Natural killer cell treated with Interleukin-12 subunit alpha and Interleukin-12 subunit beta and Interleukin-15 and Interleukin-18, amount 100 ng/mL, for 72 hours (primary cell): ENCODE measurements at regions not wholly inside any gene's neighbourhood (a gene's known extent, or its start where the extent isn't known, plus 50 kb on each side); places are given as distances from the start of the nearest gene placed in this dataset.

Source experiments
- ATAC-seq, 2 donors: fragments of 150-1000 bp; cut with Tn5 transposase in 1 of 2; sonication (Bioruptor Pico), chemical (Tn5 transposase) in 1 of 2; 2 replicates each; pipeline ENCODE4 v1.10.0; 2021
- DNase-seq: peaks from one replicate; pipeline ENCODE4 v3.0.0; 2022; ENCODE audit warnings: low spot score
- H3K27ac Mint-ChIP-seq, 2 donors: 1 replicate in 1 of 2; 2 replicates in 1 of 2; pipeline ENCODE4 v1.8.0; 2022; ENCODE audit warnings: mixed read lengths in 2 of 2, mild to moderate bottlenecking in 1 of 2, moderate library complexity in 1 of 2
- H3K27me3 Mint-ChIP-seq, 2 donors: 1 replicate in 1 of 2; 2 replicates in 1 of 2; pipeline ENCODE4 v1.8.0; 2022; ENCODE audit warnings: mixed read lengths in 2 of 2
- H3K36me3 Mint-ChIP-seq: one replicate; pipeline ENCODE4 v1.8.0; 2022; ENCODE audit warnings: mixed read lengths
- H3K4me1 Mint-ChIP-seq, 2 donors: 1 replicate in 1 of 2; 2 replicates in 1 of 2; pipeline ENCODE4 v1.8.0; 2022; ENCODE audit warnings: low read depth in 2 of 2, mixed read lengths in 2 of 2, mild to moderate bottlenecking in 1 of 2
- H3K4me3 Mint-ChIP-seq: one replicate; pipeline ENCODE4 v1.8.0; 2022; ENCODE audit warnings: mixed read lengths
- H3K9me3 Mint-ChIP-seq: 2 replicates; pipeline ENCODE4 v1.8.0; 2022; ENCODE audit warnings: mixed read lengths

GRCh38 chr10:111475720-111476119 is 398.9 kb downstream of the ADRA2A start:
- ATAC-seq (no peak), DNase-seq (no peak)
- Mint-ChIP-seq H3K27me3 (peaks cover 0 to 13% of the 10 kb centered on the region in 2 donors), H3K9me3 (no peaks in the 10 kb centered on the region), H3K4me1 (no peaks in the 10 kb centered on the region), H3K4me3 (no peak overlapping the region), H3K27ac (no peak overlapping the region), H3K36me3 (no peaks in the 10 kb centered on the region)

DNA sequence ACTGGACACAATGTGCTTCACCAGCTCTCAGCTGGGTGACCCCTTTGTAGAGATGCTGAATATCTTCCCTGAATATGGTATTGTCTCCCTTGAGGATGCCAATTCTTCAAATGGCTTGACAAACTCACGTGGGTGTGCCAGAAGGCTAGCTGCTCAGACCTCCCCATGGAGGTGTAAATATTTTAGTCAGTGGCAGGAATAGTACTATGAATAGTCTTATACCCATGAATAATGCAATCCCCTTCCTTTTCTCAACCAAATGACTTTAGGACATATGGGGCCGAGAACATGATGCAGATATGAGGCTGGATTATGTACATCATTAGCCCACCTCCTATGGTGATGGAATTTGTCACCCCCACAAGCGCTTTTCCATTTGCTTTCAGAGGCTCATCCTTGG is 401.8 kb downstream of the ADRA2A start:
- no peaks in the 10 kb centered on the region for H3K4me1 Mint-ChIP-seq
- peaks cover 0 to 13% of the 10 kb centered on the region in 2 donors for H3K27me3 Mint-ChIP-seq
- H3K27ac Mint-ChIP-seq: no peak overlapping the region
- H3K9me3 Mint-ChIP-seq: no peaks in the 10 kb centered on the region
- H3K4me3 Mint-ChIP-seq: no peak overlapping the region
- no peak for DNase-seq
- H3K36me3 Mint-ChIP-seq: no peaks in the 10 kb centered on the region
- no peak for ATAC-seq

DNA sequence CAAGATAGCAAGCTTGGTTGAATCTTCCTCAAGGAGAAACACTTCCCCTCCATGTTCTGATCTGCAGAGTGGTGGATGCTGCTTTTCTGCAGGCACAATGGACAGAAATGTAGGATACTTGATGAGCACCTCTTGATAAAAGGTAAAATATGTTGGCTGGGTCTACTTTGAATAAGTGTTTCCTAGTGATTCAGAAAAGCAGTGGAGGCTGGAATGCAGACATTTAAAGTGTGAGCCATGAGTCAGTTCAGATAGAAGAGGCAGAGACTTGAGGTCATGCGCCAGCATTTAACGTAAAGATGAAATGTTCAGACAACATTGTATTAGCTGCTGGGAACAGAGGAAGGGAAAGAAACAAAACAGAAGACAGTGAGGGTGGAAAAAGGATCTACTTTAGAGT is 403.1 kb downstream of the ADRA2A start:
- Mint-ChIP-seq H3K4me1 (no peaks in the 10 kb centered on the region), H3K27ac (no peak overlapping the region), H3K9me3 (no peaks in the 10 kb centered on the region), H3K36me3 (no peaks in the 10 kb centered on the region), H3K27me3 (peaks cover 0 to 13% of the 10 kb centered on the region in 2 donors), H3K4me3 (no peak overlapping the region)
- no peak for ATAC-seq
- no peak for DNase-seq

DNA sequence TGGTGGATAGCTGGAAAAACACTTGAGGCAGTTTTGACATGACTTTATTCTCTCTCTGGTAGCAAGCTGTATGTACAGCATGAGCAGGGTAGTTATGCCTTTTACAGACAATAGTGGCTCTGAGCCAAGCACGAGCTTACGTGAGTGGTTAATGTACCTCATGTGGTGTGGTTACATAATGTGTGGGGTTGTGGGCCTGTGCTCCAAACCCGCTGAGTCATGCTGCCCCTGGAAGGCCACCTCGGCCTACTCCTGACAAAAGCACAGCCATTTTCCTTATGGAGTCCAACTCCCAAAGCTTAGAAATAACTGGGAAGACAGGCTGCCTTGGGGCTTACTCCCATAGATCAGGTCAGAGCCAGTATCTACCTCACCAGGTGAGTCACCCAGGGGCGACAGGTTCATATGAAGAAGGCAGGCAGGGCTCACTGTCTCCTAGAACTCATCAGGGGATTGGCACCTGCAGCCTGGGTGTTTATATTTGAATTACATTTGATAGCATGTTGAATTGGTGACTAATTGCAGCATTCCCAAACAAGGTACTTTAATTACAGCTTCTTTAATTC is 404.5 kb downstream of the ADRA2A start:
- Mint-ChIP-seq H3K9me3 (no peaks in the 10 kb centered on the region), H3K36me3 (no peaks in the 10 kb centered on the region), H3K4me3 (no peak overlapping the region), H3K27me3 (peaks cover 0 to 13% of the 10 kb centered on the region in 2 donors), H3K4me1 (no peaks in the 10 kb centered on the region), H3K27ac (no peak overlapping the region)
- ATAC-seq (no peak), DNase-seq (no peak)

DNA sequence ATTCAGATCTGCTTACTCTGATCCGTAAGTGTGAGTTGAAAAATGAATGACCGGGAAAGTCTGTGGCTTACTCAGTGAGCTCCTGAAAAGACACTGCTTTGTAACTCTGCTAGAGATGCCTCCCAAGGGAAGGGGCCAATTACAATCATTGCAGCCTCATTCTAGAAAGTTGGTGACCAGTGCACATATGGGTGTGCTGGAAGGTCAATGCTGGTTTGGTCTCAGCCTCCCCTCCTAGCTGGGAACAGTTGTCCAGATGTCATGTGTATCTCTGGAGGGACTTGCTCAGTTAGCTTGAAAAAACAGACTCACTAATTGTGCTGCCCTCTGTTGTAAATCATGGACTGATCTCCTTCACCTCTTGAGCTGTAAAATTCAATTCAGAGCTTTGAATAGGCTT is 405.0 kb downstream of the ADRA2A start:
- Mint-ChIP-seq H3K36me3 (no peaks in the 10 kb centered on the region), H3K27me3 (peaks cover 0 to 13% of the 10 kb centered on the region in 2 donors), H3K9me3 (no peaks in the 10 kb centered on the region), H3K27ac (no peak overlapping the region), H3K4me1 (no peaks in the 10 kb centered on the region), H3K4me3 (no peak overlapping the region)
- DNase-seq (no peak), ATAC-seq (no peak)

DNA sequence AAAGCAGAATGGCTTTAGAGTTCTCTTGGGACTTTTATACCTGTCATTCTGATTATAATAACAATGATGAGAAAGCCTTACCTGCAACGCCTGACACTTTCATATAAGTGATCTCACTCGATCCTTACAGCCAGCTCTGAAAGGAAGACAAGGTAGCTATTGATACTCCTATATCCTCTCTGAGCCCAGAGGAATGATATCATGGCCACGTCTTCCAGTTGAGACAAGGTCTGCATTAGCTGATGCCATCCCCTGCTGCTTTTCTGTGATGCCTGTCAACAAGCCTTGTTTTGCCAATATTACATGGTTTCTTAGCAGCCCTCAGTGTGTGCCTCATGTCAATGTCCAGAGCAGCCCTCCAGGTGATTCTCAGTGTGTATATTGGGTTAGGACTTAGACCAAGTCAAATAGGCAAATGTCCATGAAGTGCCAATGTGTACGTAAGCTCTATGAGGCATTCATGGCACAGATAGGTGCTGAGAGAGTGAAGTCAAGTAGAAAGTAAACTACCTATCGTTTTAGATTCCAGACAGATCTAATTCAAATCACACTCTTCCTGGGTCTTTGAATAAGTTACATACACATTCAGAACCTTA is 405.9 kb downstream of the ADRA2A start:
- H3K4me3 Mint-ChIP-seq: no peak overlapping the region
- no peak overlapping the region for H3K27ac Mint-ChIP-seq
- H3K36me3 Mint-ChIP-seq: peaks cover 4% of the 10 kb centered on the region
- ATAC-seq (no peak), DNase-seq (no peak)
- no peaks in the 10 kb centered on the region for H3K4me1 Mint-ChIP-seq
- H3K27me3 Mint-ChIP-seq: peaks cover 0 to 13% of the 10 kb centered on the region in 2 donors
- H3K9me3 Mint-ChIP-seq: peaks cover 3% of the 10 kb centered on the region

DNA sequence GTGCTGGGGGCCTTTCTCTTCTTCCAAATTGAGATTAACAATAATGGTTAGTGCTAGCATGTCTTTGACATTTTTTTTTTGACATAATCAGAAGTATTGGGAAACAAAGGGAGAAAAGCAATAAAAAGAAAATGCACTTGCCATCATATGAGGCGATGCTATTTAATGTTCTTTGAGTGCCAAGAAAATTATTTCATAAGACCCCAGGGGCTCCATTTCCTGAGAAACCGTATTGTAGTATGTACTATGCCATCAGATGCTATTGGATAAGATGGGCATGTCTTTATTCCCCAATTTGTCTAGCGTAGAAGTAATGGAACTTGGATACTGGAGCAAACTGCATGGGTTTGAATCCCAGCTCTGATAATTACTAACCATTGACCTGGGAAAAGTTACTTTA is 408.9 kb downstream of the ADRA2A start:
- H3K27ac Mint-ChIP-seq: no peak overlapping the region
- H3K9me3 Mint-ChIP-seq: peaks cover 11% of the 10 kb centered on the region
- H3K4me3 Mint-ChIP-seq: no peak overlapping the region
- no peak for DNase-seq
- H3K4me1 Mint-ChIP-seq: no peaks in the 10 kb centered on the region
- ATAC-seq: no peak
- peaks cover 11% of the 10 kb centered on the region for H3K36me3 Mint-ChIP-seq
- no peaks in the 10 kb centered on the region for H3K27me3 Mint-ChIP-seq

- no peak for DNase-seq
- Mint-ChIP-seq H3K27ac (no peak overlapping the region), H3K4me3 (no peak overlapping the region), H3K9me3 (peaks cover 16% of the 10 kb centered on the region), H3K36me3 (peaks cover 17% of the 10 kb centered on the region), H3K4me1 (no peaks in the 10 kb centered on the region), H3K27me3 (no peaks in the 10 kb centered on the region)
- ATAC-seq: no peak
Measured at GRCh38 chr10:111486346-111486745, 409.5 kb downstream of the ADRA2A start.

DNA sequence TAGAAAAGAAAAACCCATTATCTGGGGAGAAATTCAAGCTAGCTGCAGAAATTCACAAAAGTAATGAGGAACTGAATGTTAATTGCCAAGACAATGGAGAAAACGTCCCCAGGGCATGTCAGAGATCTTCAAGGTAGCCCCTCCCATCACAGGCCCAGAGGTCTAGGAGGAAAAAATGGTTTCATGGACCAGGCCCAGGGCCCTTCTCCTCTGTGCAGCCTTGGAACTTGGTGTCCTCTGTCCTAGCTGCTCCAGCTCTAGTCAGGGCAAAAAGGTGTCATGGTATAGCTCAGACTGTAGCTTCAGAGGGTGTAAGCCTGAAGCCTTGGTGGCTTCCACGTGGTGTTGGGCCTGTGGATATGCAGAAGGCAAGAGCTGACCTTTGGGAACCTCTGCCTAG is 411.8 kb downstream of the ADRA2A start:
- no peaks in the 10 kb centered on the region for H3K27me3 Mint-ChIP-seq
- no peak overlapping the region for H3K27ac Mint-ChIP-seq
- no peaks in the 10 kb centered on the region for H3K4me1 Mint-ChIP-seq
- H3K4me3 Mint-ChIP-seq: no peak overlapping the region
- H3K9me3 Mint-ChIP-seq: peaks cover 22% of the 10 kb centered on the region
- no peak for ATAC-seq
- H3K36me3 Mint-ChIP-seq: peaks cover 29% of the 10 kb centered on the region
- DNase-seq: no peak

GRCh38 chr10:111491154-111491553 is 414.3 kb downstream of the ADRA2A start:
- H3K9me3 Mint-ChIP-seq: peaks cover 22% of the 10 kb centered on the region
- no peak overlapping the region for H3K4me3 Mint-ChIP-seq
- no peak for DNase-seq
- no peak overlapping the region for H3K27ac Mint-ChIP-seq
- no peak for ATAC-seq
- H3K36me3 Mint-ChIP-seq: peaks cover 29% of the 10 kb centered on the region
- H3K4me1 Mint-ChIP-seq: no peaks in the 10 kb centered on the region
- no peaks in the 10 kb centered on the region for H3K27me3 Mint-ChIP-seq

DNA sequence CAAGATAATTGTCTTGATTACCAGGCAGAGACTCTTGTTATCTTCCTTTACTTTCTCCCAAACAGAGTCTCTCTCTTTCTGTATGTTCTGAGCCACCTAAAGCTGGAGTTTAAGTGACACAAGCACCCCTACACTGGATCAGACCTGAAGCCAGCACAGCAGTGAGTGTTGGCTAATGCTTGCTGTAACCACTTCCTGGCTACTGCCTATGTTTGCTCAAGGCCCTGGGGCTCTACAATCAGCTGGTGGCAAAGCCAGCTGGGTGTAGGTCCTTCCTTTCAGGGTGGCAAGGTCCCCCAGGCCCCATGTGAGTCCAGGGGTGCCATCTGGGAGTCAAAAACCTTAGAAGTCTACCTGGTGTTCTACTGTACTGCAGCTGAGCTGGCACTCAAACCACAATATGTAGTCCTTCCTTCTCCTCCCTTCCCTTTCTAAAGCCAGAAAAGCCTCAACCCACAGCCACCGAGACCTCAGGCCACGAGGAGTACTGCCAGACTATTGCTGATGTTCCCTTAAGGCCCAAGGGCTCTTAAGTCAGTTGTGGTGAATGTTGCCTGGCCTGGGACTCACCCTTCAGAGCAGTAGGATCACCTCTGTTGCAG is 416.3 kb downstream of the ADRA2A start:
- no peak for ATAC-seq
- Mint-ChIP-seq H3K27me3 (peaks cover 0 to 7% of the 10 kb centered on the region in 2 donors), H3K27ac (no peak overlapping the region), H3K4me3 (no peak overlapping the region), H3K9me3 (peaks cover 19% of the 10 kb centered on the region), H3K36me3 (peaks cover 22% of the 10 kb centered on the region), H3K4me1 (no peaks in the 10 kb centered on the region)
- DNase-seq: no peak

- peaks cover 4% of the 10 kb centered on the region for H3K9me3 Mint-ChIP-seq
- H3K4me3 Mint-ChIP-seq: no peak overlapping the region
- DNase-seq: no peak
- peaks cover 0 to 15% of the 10 kb centered on the region in 2 donors for H3K27me3 Mint-ChIP-seq
- no peak for ATAC-seq
- no peaks in the 10 kb centered on the region for H3K36me3 Mint-ChIP-seq
- H3K4me1 Mint-ChIP-seq: no peaks in the 10 kb centered on the region
- no peak overlapping the region for H3K27ac Mint-ChIP-seq
Measured at GRCh38 chr10:111498560-111498959, 421.7 kb downstream of the ADRA2A start.

- H3K4me3 Mint-ChIP-seq: no peak overlapping the region
- H3K27ac Mint-ChIP-seq: no peak overlapping the region
- DNase-seq (no peak), ATAC-seq (no peak)
- peaks cover 0 to 1% of the 10 kb centered on the region in 2 donors for H3K27me3 Mint-ChIP-seq
- H3K9me3 Mint-ChIP-seq: no peaks in the 10 kb centered on the region
- no peaks in the 10 kb centered on the region for H3K36me3 Mint-ChIP-seq
- no peaks in the 10 kb centered on the region for H3K4me1 Mint-ChIP-seq
Measured at GRCh38 chr10:111504376-111504775, 427.5 kb downstream of the ADRA2A start.

DNA sequence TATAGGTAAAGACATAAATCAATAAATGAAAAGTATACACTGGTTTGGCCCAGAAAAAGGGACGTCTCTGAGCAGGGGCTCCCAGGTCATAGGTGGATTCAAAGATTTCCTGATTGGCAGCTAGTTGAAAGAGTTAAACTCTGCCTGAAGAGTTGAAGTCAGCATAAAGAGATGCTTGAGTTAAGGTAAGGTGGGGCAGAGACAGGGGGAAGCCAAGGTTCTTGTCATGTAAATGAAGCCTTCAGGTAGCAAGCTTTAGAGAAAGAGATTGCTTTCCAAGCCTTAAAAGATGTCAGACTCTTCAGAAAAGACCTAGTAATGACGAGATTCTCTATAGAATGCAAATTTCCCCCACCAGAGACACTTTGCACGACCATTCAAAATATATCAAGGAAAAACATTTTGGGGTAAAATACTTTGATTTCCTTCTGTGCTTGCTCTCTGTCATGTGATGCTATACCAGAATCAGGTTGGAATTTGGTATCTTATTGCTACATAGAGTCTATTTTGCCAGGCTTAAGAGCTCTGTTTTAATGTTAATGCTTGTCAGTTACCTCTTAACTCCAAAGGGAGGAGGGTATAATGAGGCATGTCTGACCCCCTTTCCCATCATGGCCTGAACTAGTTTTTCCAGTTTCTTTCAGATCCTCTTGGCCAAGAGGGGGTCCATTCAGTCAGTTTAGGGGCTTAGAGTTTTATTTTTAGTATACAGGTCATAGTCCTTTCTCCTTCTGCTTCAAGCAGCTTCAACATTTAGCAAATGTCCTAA is 429.6 kb downstream of the ADRA2A start:
- Mint-ChIP-seq H3K9me3 (no peaks in the 10 kb centered on the region), H3K27me3 (peaks cover 0 to 8% of the 10 kb centered on the region in 2 donors), H3K4me3 (no peak overlapping the region), H3K36me3 (no peaks in the 10 kb centered on the region), H3K27ac (no peak overlapping the region), H3K4me1 (no peaks in the 10 kb centered on the region)
- ATAC-seq (no peak), DNase-seq (no peak)
